Cardiac fibroblast (primary cell): ENCODE measurements at regions not wholly inside any gene's neighbourhood (a gene's known extent, or its start where the extent isn't known, plus 50 kb on each side); places are given as distances from the start of the nearest gene placed in this dataset.

Experiments
- DNase-seq, 2 donors: peaks; one replicate each; pipeline versions ENCODE4 v3.0.0 to v3.0.0-alpha.2; 2010; ENCODE audit warnings: low read depth in 2 of 2
- H3K4me3 ChIP-seq, 2 donors: replicated peaks in 1 of 2; 1 replicate in 1 of 2; 2 replicates in 1 of 2; pipeline ENCODE4 v1.5.1; 2011; ENCODE audit warnings: low read depth in 2 of 2, low read length in 2 of 2, mild to moderate bottlenecking in 2 of 2, moderate library complexity in 1 of 2
- CTCF ChIP-seq: IDR thresholded peaks from one replicate; pipeline ENCODE4 v1.5.1; 2011; ENCODE audit warnings: low read depth, mild to moderate bottlenecking, low read length, inconsistent platforms

GRCh38 chr3:168267179-168267578 lies 171.5 kb upstream of the GOLIM4 start:
- no peak for TF ChIP-seq CTCF
- no peak overlapping the region for H3K4me3 ChIP-seq
- DNase-seq: no peak

GRCh38 chr3:168266335-168266734 lies 170.6 kb upstream of the GOLIM4 start:
- no peak for TF ChIP-seq CTCF
- H3K4me3 ChIP-seq: no peak overlapping the region
- DNase-seq: no peak

- no peak overlapping the region for H3K4me3 ChIP-seq
- no peak for TF ChIP-seq CTCF
- DNase-seq: no peak
These were observed 167.2 kb upstream of the GOLIM4 start for GRCh38 chr3:168262887-168263286.

- no peak for DNase-seq
- no peak for TF ChIP-seq CTCF
- no peak overlapping the region for H3K4me3 ChIP-seq
These were observed 165.1 kb upstream of the GOLIM4 start for GRCh38 chr3:168260859-168261258.

- no peak for DNase-seq
- no peak overlapping the region for H3K4me3 ChIP-seq
- TF ChIP-seq CTCF: no peak
These were observed 155.6 kb upstream of the GOLIM4 start for GRCh38 chr3:168251371-168251770.

GRCh38 chr3:168250415-168250861 lies 154.7 kb upstream of the GOLIM4 start:
- no peak for TF ChIP-seq CTCF
- peak; percentile 1 to 6 for DNase-seq
- peak overlapping the region; percentile 49 to 56 for H3K4me3 ChIP-seq
